Breast epithelium (tissue), 4 donors: ENCODE measurements at regions not wholly inside any gene's neighbourhood (a gene's known extent, or its start where the extent isn't known, plus 50 kb on each side); places are given as distances from the start of the nearest gene placed in this dataset.
"Not testable (repeated sequence)": the region's sequence is repeated elsewhere in the genome, so short reads cannot be mapped to it uniquely, and the experiment has no call there.

Experiments used
- DNase-seq, 2 donors: peaks; one replicate each; pipeline ENCODE4 v3.0.0-alpha.2; 2019; ENCODE audit warnings: low spot score in 2 of 2
- H3K27ac ChIP-seq, 2 donors: fragments of 200-600 bp; sonication (generic) in 1 of 2; one replicate each; pipeline ENCODE4 v1.5.1; 2016 to 2019; ENCODE audit warnings: mild to moderate bottlenecking in 1 of 2
- H3K27me3 ChIP-seq, 2 donors: fragments of 200-600 bp; sonication (generic) in 1 of 2; one replicate each; pipeline versions ENCODE4 v1.5.1 to v1.6.0; 2017 to 2019; ENCODE audit warnings: control low read depth in 1 of 2, mild to moderate bottlenecking in 1 of 2
- H3K36me3 ChIP-seq: fragments of 200-600 bp; one replicate; pipeline ENCODE4 v1.5.1; 2019
- H3K4me1 ChIP-seq, 2 donors: fragments of 200-600 bp; sonication (generic); one replicate each; pipeline ENCODE4 v1.5.1; 2016 to 2019; ENCODE audit warnings: control low read depth in 1 of 2
- H3K4me3 ChIP-seq, 3 donors: fragments of 200-600 bp; sonication (generic); 1 replicate in 2 of 3; 2 replicates in 1 of 3; pipeline ENCODE4 v1.5.1; 2016 to 2019; ENCODE audit warnings: mild to moderate bottlenecking in 3 of 3, moderate library complexity in 2 of 3
- H3K9me3 ChIP-seq, 2 donors: fragments of 200-600 bp; sonication (generic) in 1 of 2; one replicate each; pipeline ENCODE4 v1.5.1; 2016 to 2019; ENCODE audit warnings: control low read depth in 1 of 2
- POLR2A ChIP-seq: fragments of 450-650 bp; IDR thresholded peaks from one replicate; pipeline ENCODE4 v1.6.1; 2016; ENCODE audit warnings: antibody characterized with exemption, mild to moderate bottlenecking, moderate library complexity
- POLR2AphosphoS5 ChIP-seq, 3 donors: sonication (generic); formaldehyde crosslinking; IDR thresholded peaks; one replicate each; pipeline ENCODE4 v1.6.1; 2017; ENCODE audit warnings: antibody characterized with exemption in 3 of 3
- intact Hi-C: fragments of 100-400 bp; cut with DNase I; formaldehyde crosslinking; loops from one replicate; pipeline ENCODE4 v1.15.1; 2023; ENCODE audit warnings: low total_unique reads
- TF ChIP-seq, protein P1 (sequence below), 3 donors: fragments of 450-650 bp; IDR thresholded peaks; one replicate each; pipeline ENCODE4 v1.5.1; 2016 to 2017; ENCODE audit warnings: antibody characterized with exemption in 3 of 3, mild to moderate bottlenecking in 3 of 3, moderate library complexity in 3 of 3

DNA sequence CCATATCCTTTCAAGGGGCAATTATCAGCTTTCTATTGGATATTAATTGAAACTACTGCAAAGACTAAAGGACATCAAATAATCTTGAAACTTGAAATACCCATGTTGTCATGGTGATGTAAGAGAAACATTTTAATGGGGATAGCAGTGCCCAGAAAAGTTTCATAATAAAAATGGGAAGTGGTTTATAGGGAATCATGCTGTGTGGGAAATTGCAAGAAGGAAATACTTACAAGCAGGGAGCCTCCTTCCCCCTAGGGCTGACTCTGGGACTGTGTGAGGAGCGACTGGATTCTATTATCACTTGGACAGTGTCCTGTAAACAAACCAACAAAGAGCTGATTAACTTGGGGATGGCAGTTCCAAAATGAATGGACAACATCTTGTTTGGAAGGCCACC is 1393.1 kb upstream of the GOT2 start:
- intact Hi-C loops: no loop called here
- no peaks in the 10 kb centered on the region for H3K4me1 ChIP-seq
- no peaks in the 10 kb centered on the region for H3K9me3 ChIP-seq
- H3K27ac ChIP-seq: no peak overlapping the region
- no peaks in the 10 kb centered on the region for H3K36me3 ChIP-seq
- no peak overlapping the region for H3K4me3 ChIP-seq
- TF ChIP-seq POLR2A (no peak), POLR2AphosphoS5 (IDR thresholded peaks at IDR 0.05) (no peak)
- TF ChIP-seq, protein P1, sequence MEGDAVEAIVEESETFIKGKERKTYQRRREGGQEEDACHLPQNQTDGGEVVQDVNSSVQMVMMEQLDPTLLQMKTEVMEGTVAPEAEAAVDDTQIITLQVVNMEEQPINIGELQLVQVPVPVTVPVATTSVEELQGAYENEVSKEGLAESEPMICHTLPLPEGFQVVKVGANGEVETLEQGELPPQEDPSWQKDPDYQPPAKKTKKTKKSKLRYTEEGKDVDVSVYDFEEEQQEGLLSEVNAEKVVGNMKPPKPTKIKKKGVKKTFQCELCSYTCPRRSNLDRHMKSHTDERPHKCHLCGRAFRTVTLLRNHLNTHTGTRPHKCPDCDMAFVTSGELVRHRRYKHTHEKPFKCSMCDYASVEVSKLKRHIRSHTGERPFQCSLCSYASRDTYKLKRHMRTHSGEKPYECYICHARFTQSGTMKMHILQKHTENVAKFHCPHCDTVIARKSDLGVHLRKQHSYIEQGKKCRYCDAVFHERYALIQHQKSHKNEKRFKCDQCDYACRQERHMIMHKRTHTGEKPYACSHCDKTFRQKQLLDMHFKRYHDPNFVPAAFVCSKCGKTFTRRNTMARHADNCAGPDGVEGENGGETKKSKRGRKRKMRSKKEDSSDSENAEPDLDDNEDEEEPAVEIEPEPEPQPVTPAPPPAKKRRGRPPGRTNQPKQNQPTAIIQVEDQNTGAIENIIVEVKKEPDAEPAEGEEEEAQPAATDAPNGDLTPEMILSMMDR (IDR thresholded peaks at IDR 0.05): no peak
- no peak for DNase-seq
- H3K27me3 ChIP-seq: no peaks in the 10 kb centered on the region

DNA sequence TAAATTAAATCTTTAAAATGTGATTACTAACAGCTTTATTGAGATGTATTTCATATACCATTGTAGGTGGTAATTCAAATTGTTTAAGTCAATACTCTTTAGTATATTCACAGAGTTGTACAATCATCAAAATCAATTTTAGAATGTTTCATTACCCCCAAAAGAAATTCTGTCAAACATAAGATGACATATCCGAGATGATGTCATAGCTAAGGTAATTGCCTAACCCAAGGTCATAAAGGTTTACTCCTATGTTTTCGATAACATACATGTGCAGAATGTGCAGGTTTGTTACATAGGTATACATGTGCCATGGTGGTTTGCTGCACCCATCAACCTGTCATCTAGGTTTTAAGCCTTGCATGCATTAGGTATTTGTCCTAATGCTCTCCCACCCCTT is 1392.0 kb upstream of the GOT2 start:
- DNase-seq, H3K27me3 ChIP-seq, H3K9me3 ChIP-seq, H3K4me1 ChIP-seq, intact Hi-C loops, H3K27ac ChIP-seq, H3K36me3 ChIP-seq, H3K4me3 ChIP-seq: not testable (repeated sequence)

DNA sequence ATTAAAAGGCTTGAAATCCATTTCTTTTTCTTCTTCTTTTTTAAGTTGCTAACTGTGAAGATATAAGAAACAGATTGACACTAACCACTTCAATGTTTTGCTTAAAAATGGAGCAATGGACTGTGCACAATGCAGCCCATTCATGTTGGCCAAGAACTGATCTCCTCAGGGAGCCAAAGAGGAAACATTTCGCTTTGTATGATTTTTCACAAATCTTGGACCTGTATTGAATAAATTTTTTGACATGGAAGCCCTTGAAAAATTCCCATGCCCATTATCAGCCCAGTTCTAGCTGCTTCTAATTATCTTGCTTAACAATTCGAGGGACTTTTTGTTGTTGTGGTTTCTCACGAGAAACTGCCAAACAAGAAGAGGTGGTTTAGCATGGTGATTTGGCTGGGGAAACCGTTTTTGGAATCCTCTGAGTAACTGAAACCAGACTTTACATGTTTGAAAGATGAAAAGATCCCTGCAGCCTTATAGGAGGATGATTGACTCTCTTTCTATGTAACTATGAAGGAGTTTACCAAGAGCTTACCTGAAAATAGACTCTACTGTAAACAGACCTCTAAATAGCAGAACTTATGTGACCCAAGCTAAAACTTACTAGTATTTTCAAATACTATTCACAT is 1389.4 kb upstream of the GOT2 start:
- TF ChIP-seq, protein P1 (IDR thresholded peaks at IDR 0.05): no peak
- TF ChIP-seq POLR2AphosphoS5 (IDR thresholded peaks at IDR 0.05) (no peak), POLR2A (no peak)
- no peaks in the 10 kb centered on the region for H3K4me1 ChIP-seq
- peak overlapping the region in 1 of 2 donors; percentile 8 for H3K27ac ChIP-seq
- intact Hi-C loops: no loop called here
- no peaks in the 10 kb centered on the region for H3K27me3 ChIP-seq
- H3K36me3 ChIP-seq: no peaks in the 10 kb centered on the region
- DNase-seq: no peak
- no peak overlapping the region for H3K4me3 ChIP-seq
- no peaks in the 10 kb centered on the region for H3K9me3 ChIP-seq

DNA sequence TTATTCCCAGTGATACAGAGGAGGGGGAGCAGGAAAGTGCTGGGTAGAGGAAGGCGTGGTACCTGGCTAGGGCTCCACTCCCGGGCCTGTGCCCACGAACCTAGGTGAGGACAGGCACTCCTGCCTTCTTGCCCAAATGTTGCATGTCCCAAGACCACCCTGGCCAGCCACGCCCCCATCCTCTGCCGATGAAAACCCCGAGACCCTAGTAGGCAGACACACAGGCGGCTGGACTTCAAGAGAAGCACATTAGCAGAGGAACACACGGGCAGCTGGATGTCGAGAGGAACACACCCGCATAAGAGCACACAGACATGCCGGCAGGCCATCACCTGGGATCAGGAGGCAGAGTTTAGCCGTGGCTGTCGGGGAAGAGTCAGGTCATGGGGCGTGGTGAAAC is 1386.5 kb upstream of the GOT2 start:
- no peaks in the 10 kb centered on the region for H3K27me3 ChIP-seq
- intact Hi-C loops: no loop called here
- no peaks in the 10 kb centered on the region for H3K4me1 ChIP-seq
- TF ChIP-seq POLR2A: no peak
- TF ChIP-seq POLR2AphosphoS5 (IDR thresholded peaks at IDR 0.05): no peak
- TF ChIP-seq, protein P1 (IDR thresholded peaks at IDR 0.05): no peak
- no peaks in the 10 kb centered on the region for H3K36me3 ChIP-seq
- no peak for DNase-seq
- H3K9me3 ChIP-seq: no peaks in the 10 kb centered on the region
- H3K4me3 ChIP-seq: no peak overlapping the region
- no peak overlapping the region for H3K27ac ChIP-seq

DNA sequence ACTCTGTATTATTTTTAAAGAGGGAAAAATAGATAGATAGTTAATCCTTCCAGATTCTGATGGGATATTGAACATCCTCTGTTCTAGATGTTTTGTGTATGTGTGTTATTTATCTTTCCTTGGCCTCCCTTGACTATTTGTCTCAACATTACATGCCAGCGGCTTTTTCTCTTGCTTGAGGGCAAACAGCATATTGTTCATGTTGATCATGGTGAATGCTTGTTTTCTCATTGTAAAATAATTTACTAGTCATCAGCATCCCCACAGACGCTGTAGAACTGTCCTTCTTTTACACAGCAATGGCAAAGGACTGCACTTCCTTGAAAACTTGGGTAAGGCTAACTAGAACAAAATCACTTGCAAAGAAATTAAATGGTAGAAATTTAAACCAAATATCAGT is 1376.4 kb upstream of the GOT2 start:
- Histone ChIP-seq H3K4me1 (no peaks in the 10 kb centered on the region), H3K9me3 (no peaks in the 10 kb centered on the region), H3K36me3 (no peaks in the 10 kb centered on the region), H3K27ac (no peak overlapping the region), H3K4me3 (no peak overlapping the region), H3K27me3 (no peaks in the 10 kb centered on the region)
- TF ChIP-seq POLR2A: no peak
- no peak for TF ChIP-seq POLR2AphosphoS5 (IDR thresholded peaks at IDR 0.05)
- TF ChIP-seq, protein P1 (IDR thresholded peaks at IDR 0.05): no peak
- DNase-seq: no peak
- intact Hi-C loops: no loop called here

DNA sequence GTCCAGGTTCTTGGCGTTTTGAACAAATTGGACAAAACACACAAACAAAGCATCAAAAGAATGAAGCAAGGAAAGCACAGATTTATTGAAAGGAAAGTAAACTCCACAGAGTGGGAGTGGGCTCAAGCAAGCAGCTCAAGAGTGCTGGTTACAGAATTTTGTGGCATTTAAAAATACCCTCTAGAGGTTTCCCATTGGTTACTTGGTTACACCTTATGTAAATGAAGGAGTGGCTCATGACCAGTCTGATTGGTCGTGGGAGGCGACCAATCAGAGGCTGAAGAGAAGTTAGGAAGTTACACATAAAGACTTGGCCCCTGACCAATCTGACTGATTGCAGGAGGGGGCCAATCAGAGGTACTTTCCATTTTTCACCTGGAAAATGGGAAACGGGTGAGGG is 1373.8 kb upstream of the GOT2 start:
- Histone ChIP-seq H3K36me3 (no peaks in the 10 kb centered on the region), H3K9me3 (no peaks in the 10 kb centered on the region), H3K4me1 (no peaks in the 10 kb centered on the region), H3K4me3 (no peak overlapping the region), H3K27me3 (no peaks in the 10 kb centered on the region), H3K27ac (no peak overlapping the region)
- DNase-seq: no peak
- intact Hi-C loops: no loop called here
- TF ChIP-seq POLR2A (no peak), POLR2AphosphoS5 (IDR thresholded peaks at IDR 0.05) (no peak)
- TF ChIP-seq, protein P1 (IDR thresholded peaks at IDR 0.05): no peak
